NB4 (cell line): ENCODE measurements at regions not wholly inside any gene's neighbourhood (a gene's known extent, or its start where the extent isn't known, plus 50 kb on each side); places are given as distances from the start of the nearest gene placed in this dataset.

ENCODE experiments used
- DNase-seq: peaks from one replicate; pipeline ENCODE4 v3.0.0; 2010; ENCODE audit warnings: low read depth
- H3K4me3 ChIP-seq: one replicate; pipeline ENCODE4 v1.5.1; 2011; ENCODE audit warnings: mild to moderate bottlenecking, low read depth, low read length, moderate library complexity
- CTCF ChIP-seq: IDR thresholded peaks from one replicate; pipeline ENCODE4 v1.5.1; 2012; ENCODE audit warnings: low read depth, low read length
- MAX ChIP-seq: IDR thresholded peaks from 2 replicates; pipeline ENCODE4 v1.6.1; 2011; ENCODE audit warnings: low read depth, low read length
- MYC ChIP-seq: IDR thresholded peaks from 2 replicates; pipeline ENCODE4 v1.6.1; 2011; ENCODE audit warnings: low read depth, low read length
- POLR2A ChIP-seq: IDR thresholded peaks from 2 replicates; pipeline ENCODE4 v1.6.1; 2011; ENCODE audit warnings: mild to moderate bottlenecking; ENCODE audit not compliant: insufficient read length; ENCODE audit errors: extremely low read depth

GRCh38 chr9:115296831-115297565, 179.0 kb upstream of the TNC start:
- H3K4me3 ChIP-seq, result no peak overlapping the region
- TF ChIP-seq MAX, result no peak
- TF ChIP-seq MYC, result no peak
- TF ChIP-seq CTCF, result no peak
- no peak for TF ChIP-seq POLR2A
- DNase-seq, result no peak

GRCh38 chr9:115300116-115300515, 182.2 kb upstream of the TNC start:
- TF ChIP-seq CTCF, result no peak
- TF ChIP-seq POLR2A, result no peak
- TF ChIP-seq MYC, result no peak
- no peak for TF ChIP-seq MAX
- DNase-seq, result no peak

GRCh38 chr9:115300874-115301273, 182.9 kb upstream of the TNC start:
- DNase-seq, result no peak
- TF ChIP-seq MAX (no peak), MYC (no peak), CTCF (no peak)

More at GRCh38 chr9:115300116-115300515, 182.2 kb upstream of the TNC start:
- H3K4me3 ChIP-seq, result no peak overlapping the region

GRCh38 chr9:115301581-115301980, 183.6 kb upstream of the TNC start:
- TF ChIP-seq MAX (no peak), POLR2A (no peak)
- DNase-seq, result no peak
- H3K4me3 ChIP-seq, result no peak overlapping the region

More at GRCh38 chr9:115300874-115301273, 182.9 kb upstream of the TNC start:
- no peak overlapping the region for H3K4me3 ChIP-seq

- H3K4me3 ChIP-seq, result no peak overlapping the region
- no peak for DNase-seq
- TF ChIP-seq MYC (no peak), MAX (no peak), CTCF (no peak), POLR2A (no peak)
Measured at GRCh38 chr9:115305543-115305942, 187.6 kb upstream of the TNC start.

GRCh38 chr9:115306865-115307264, 188.9 kb upstream of the TNC start:
- H3K4me3 ChIP-seq, result no peak overlapping the region
- DNase-seq, result no peak
- TF ChIP-seq POLR2A (no peak), MYC (no peak), CTCF (no peak)
